OCI-LY1 (cell line): ENCODE measurements at regions not wholly inside any gene's neighbourhood (a gene's known extent, or its start where the extent isn't known, plus 50 kb on each side); places are given as distances from the start of the nearest gene placed in this dataset.
A peak's percentile ranks its signal among the peaks of the same experiment; 100 is the strongest.

Experiments used
- H2AFZ ChIP-seq: fragments of 200-600 bp; sonication (generic), shearing (Covaris generic); 2 replicates; pipeline ENCODE4 v1.6.0; 2014; ENCODE audit warnings: antibody characterized with exemption, mild to moderate bottlenecking, low read length
- H3F3A ChIP-seq: fragments of 200-600 bp; sonication (generic), shearing (Covaris generic); 2 replicates; pipeline ENCODE4 v1.6.0; 2014; ENCODE audit warnings: mild to moderate bottlenecking, antibody characterized with exemption, low read length, moderate library complexity; ENCODE audit not compliant: insufficient read depth
- H3K27ac ChIP-seq: fragments of 200-600 bp; sonication (generic); 2 replicates; pipeline ENCODE4 v1.5.1; 2014; ENCODE audit warnings: low read length, mixed run types, mild to moderate bottlenecking, low read depth; ENCODE audit not compliant: poor library complexity, severe bottlenecking
- H3K27me3 ChIP-seq: fragments of 200-600 bp; sonication (generic); 2 replicates; pipeline ENCODE4 v1.6.0; 2014; ENCODE audit warnings: antibody characterized with exemption, mild to moderate bottlenecking, low read length, moderate library complexity; ENCODE audit not compliant: insufficient read depth
- H3K36me3 ChIP-seq: fragments of 200-600 bp; sonication (generic); 2 replicates; pipeline ENCODE4 v1.6.1; 2014; ENCODE audit warnings: mild to moderate bottlenecking, antibody characterized with exemption, low read length, moderate library complexity, mixed read lengths; ENCODE audit not compliant: insufficient read depth
- H3K4me1 ChIP-seq: fragments of 200-600 bp; sonication (generic); 2 replicates; pipeline ENCODE4 v1.5.1; 2014; ENCODE audit warnings: mild to moderate bottlenecking, low read length, moderate library complexity; ENCODE audit not compliant: insufficient read depth, severe bottlenecking
- H3K4me2 ChIP-seq: fragments of 200-600 bp; sonication (generic), shearing (Covaris generic); 2 replicates; pipeline ENCODE4 v1.6.1; 2014; ENCODE audit warnings: low read length
- H3K4me3 ChIP-seq: fragments of 200-600 bp; sonication (generic); 2 replicates; pipeline ENCODE4 v1.5.1; 2014; ENCODE audit warnings: low read length, low read depth, mild to moderate bottlenecking, mixed read lengths; ENCODE audit not compliant: poor library complexity, severe bottlenecking
- H3K79me2 ChIP-seq: fragments of 200-600 bp; shearing (Covaris generic); 2 replicates; pipeline ENCODE4 v1.6.1; 2016; ENCODE audit warnings: mixed run types, low read length, mixed read lengths; ENCODE audit not compliant: insufficient read depth
- H3K9ac ChIP-seq: fragments of 200-600 bp; sonication (generic), shearing (Covaris generic); 2 replicates; pipeline ENCODE4 v1.6.1; 2014; ENCODE audit warnings: mild to moderate bottlenecking, low read length, mixed read lengths
- H3K9me2 ChIP-seq: fragments of 200-600 bp; sonication (generic), shearing (Covaris generic); 2 replicates; pipeline ENCODE4 v1.6.1; 2014; ENCODE audit warnings: low read depth, mild to moderate bottlenecking, low read length, mixed read lengths
- H3K9me3 ChIP-seq: fragments of 200-600 bp; shearing (Covaris generic); 2 replicates; pipeline ENCODE4 v1.6.1; 2014; ENCODE audit warnings: low read length, mixed read lengths
- H4K20me1 ChIP-seq: fragments of 200-600 bp; sonication (generic), shearing (Covaris generic); 2 replicates; pipeline ENCODE4 v1.6.0; 2016; ENCODE audit warnings: mild to moderate bottlenecking, low read length; ENCODE audit not compliant: insufficient read depth
- EZH2 ChIP-seq: fragments of 200-600 bp; sonication (generic), shearing (Covaris generic); IDR thresholded peaks from 2 replicates; pipeline ENCODE4 v1.8.0; 2017; ENCODE audit warnings: borderline replicate concordance, mixed run types, mild to moderate bottlenecking, antibody characterized with exemption, low read length, moderate library complexity, mixed read lengths
- TF ChIP-seq, protein P1 (sequence below): fragments of 200-600 bp; sonication (generic), shearing (Covaris generic); IDR thresholded peaks from 2 replicates; pipeline ENCODE4 v1.5.1; 2017; ENCODE audit warnings: mild to moderate bottlenecking, antibody characterized with exemption, low read length, moderate library complexity, mixed read lengths

DNA sequence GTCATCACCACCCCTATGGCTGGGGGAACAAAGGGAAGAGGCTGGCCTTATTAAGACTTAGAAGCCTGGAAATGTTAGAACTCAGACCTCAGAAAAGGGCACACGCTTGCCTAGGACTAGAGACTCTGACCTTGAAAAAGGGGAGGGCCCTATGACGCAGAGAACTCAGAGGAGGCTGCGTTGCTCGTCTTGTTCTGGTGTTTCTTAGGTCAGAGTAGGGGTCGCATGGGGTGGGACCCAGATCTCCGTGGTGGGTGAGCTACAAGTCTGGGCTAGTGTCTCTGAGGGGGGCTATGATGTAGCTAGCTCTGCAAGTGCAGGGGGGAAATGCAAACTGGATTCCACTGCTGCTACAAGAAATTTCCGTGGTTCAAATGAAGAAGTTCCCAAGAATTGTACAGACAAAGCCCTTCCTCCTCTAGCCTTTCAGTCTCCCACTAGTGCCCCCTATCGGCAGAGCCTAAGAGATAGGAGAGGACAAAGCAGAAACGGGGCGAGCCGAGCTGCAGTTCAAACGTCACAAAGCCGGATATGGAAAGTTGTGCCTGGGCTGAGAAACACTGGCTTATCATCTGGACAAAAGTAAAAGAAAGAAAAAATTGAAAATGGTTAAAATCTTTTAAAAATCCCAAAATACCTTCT, 392.9 kb upstream of the ROBO2 start:
- H3K4me1 ChIP-seq = no peaks in the 10 kb centered on the region
- H3K36me3 ChIP-seq = no peaks in the 10 kb centered on the region
- no peaks in the 10 kb centered on the region for H3K79me2 ChIP-seq
- no peak overlapping the region for H3K4me2 ChIP-seq
- no peaks in the 10 kb centered on the region for H3K27me3 ChIP-seq
- H3F3A ChIP-seq = no peaks in the 10 kb centered on the region
- no peak overlapping the region for H3K27ac ChIP-seq
- no peak overlapping the region for H3K4me3 ChIP-seq
- no peak overlapping the region for H3K9ac ChIP-seq
- no peak overlapping the region for H2AFZ ChIP-seq
- H3K9me3 ChIP-seq = no peaks in the 10 kb centered on the region
- TF ChIP-seq, protein P1, sequence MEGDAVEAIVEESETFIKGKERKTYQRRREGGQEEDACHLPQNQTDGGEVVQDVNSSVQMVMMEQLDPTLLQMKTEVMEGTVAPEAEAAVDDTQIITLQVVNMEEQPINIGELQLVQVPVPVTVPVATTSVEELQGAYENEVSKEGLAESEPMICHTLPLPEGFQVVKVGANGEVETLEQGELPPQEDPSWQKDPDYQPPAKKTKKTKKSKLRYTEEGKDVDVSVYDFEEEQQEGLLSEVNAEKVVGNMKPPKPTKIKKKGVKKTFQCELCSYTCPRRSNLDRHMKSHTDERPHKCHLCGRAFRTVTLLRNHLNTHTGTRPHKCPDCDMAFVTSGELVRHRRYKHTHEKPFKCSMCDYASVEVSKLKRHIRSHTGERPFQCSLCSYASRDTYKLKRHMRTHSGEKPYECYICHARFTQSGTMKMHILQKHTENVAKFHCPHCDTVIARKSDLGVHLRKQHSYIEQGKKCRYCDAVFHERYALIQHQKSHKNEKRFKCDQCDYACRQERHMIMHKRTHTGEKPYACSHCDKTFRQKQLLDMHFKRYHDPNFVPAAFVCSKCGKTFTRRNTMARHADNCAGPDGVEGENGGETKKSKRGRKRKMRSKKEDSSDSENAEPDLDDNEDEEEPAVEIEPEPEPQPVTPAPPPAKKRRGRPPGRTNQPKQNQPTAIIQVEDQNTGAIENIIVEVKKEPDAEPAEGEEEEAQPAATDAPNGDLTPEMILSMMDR = peak; percentile 42; the same call in 1 of the 2 replicates
- TF ChIP-seq EZH2 = no peak
- no peaks in the 10 kb centered on the region for H4K20me1 ChIP-seq
- no peaks in the 10 kb centered on the region for H3K9me2 ChIP-seq

DNA sequence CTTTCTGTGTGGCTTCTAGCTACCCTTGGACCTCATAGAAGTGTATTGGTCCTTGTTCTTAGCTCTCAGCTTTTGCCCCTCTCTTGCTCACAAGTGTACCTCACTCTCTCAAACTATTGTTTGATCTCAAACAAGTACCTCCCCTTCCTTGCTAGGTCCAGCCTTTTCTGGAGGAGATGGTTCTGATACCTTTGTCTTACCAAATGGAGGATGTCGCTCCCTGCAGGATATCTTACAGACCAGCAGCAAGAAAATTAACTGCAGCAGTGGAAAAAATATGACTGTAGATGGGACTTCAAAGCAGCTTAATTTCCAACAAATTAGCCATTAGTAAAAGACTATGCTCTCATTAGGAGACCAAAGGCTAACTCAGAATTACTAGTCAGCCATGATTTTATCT, 388.1 kb upstream of the ROBO2 start:
- no peaks in the 10 kb centered on the region for H3K9me2 ChIP-seq
- TF ChIP-seq EZH2 = no peak
- TF ChIP-seq, protein P1 = no peak
- no peak overlapping the region for H2AFZ ChIP-seq

DNA sequence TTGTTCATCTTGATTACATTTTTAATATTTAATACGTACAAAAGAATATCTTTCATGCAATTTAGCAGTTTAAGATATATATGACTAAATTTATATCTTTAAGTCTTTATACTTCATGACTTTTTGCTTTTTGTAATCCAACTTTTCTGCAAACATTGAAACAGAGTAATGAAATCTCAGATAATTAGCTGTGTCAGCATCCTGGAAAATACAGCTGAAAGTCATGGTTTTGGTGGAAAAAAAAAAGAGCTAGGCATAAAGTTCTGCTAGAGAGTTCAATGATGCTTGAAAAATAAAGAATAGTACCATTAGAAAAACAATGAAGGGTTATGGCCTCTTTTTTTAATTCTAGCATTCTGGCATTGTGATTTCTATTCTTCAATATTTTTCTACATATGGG, 387.4 kb upstream of the ROBO2 start:
- TF ChIP-seq EZH2 = no peak
- TF ChIP-seq, protein P1 = no peak
- H4K20me1 ChIP-seq = no peaks in the 10 kb centered on the region
- H3K79me2 ChIP-seq = no peaks in the 10 kb centered on the region
- no peak overlapping the region for H2AFZ ChIP-seq
- no peaks in the 10 kb centered on the region for H3K4me1 ChIP-seq
- no peaks in the 10 kb centered on the region for H3F3A ChIP-seq
- H3K27me3 ChIP-seq = no peaks in the 10 kb centered on the region
- no peak overlapping the region for H3K9ac ChIP-seq
- no peak overlapping the region for H3K4me3 ChIP-seq
- no peak overlapping the region for H3K4me2 ChIP-seq
- H3K27ac ChIP-seq = no peak overlapping the region
- H3K9me3 ChIP-seq = no peaks in the 10 kb centered on the region
- no peaks in the 10 kb centered on the region for H3K9me2 ChIP-seq
- H3K36me3 ChIP-seq = no peaks in the 10 kb centered on the region

More for the DNA sequence above, 388.1 kb upstream of the ROBO2 start:
- Histone ChIP-seq H3F3A (no peaks in the 10 kb centered on the region), H3K36me3 (no peaks in the 10 kb centered on the region), H3K4me1 (no peaks in the 10 kb centered on the region), H3K9ac (no peak overlapping the region), H3K27ac (no peak overlapping the region), H3K4me2 (no peak overlapping the region), H3K4me3 (no peak overlapping the region), H3K79me2 (no peaks in the 10 kb centered on the region), H4K20me1 (no peaks in the 10 kb centered on the region), H3K27me3 (no peaks in the 10 kb centered on the region), H3K9me3 (no peaks in the 10 kb centered on the region)
